CD14-positive monocyte (primary cell): ENCODE measurements at regions not wholly inside any gene's neighbourhood (a gene's known extent, or its start where the extent isn't known, plus 50 kb on each side); places are given as distances from the start of the nearest gene placed in this dataset.

Experiments
- DNase-seq, 3 donors: peaks; one replicate each; pipeline ENCODE4 v3.0.0-alpha.2; 2011 to 2022
- H2AFZ ChIP-seq: 2 replicates; pipeline ENCODE4 v1.6.0; 2012; ENCODE audit warnings: mild to moderate bottlenecking, low read depth, low read length, inconsistent platforms; ENCODE audit not compliant: insufficient read depth, poor library complexity, severe bottlenecking
- H3K27ac ChIP-seq, 2 donors: 1 replicate in 1 of 2; 2 replicates in 1 of 2; pipeline ENCODE4 v1.5.1; 2012 to 2013; ENCODE audit warnings: low read length in 2 of 2, control low read depth in 1 of 2, inconsistent platforms in 1 of 2, low read depth in 1 of 2, mild to moderate bottlenecking in 1 of 2
- H3K27me3 ChIP-seq, 2 donors: one replicate each; pipeline versions ENCODE4 v1.6.0 to v1.6.1; 2011 to 2013; ENCODE audit warnings: low read length in 2 of 2; ENCODE audit not compliant: control insufficient read depth in 2 of 2, insufficient read depth in 2 of 2
- H3K36me3 ChIP-seq, 2 donors: replicated peaks in 1 of 2; 1 replicate in 1 of 2; 2 replicates in 1 of 2; pipeline versions ENCODE4 v1.5.1 to v1.6.1; 2012 to 2013; ENCODE audit warnings: low read length in 2 of 2, control low read depth in 1 of 2, inconsistent platforms in 1 of 2, mild to moderate bottlenecking in 1 of 2; ENCODE audit not compliant: insufficient read depth in 2 of 2, control insufficient read depth in 1 of 2
- H3K4me1 ChIP-seq, 2 donors: 1 replicate in 1 of 2; 2 replicates in 1 of 2; pipeline versions ENCODE4 v1.5.1 to v1.6.1; 2012 to 2013; ENCODE audit warnings: low read length in 2 of 2, control low read depth in 1 of 2, inconsistent platforms in 1 of 2, mild to moderate bottlenecking in 1 of 2, moderate library complexity in 1 of 2; ENCODE audit not compliant: insufficient read depth in 2 of 2, control insufficient read depth in 1 of 2
- H3K4me2 ChIP-seq: replicated peaks from 2 replicates; pipeline ENCODE3; 2012; ENCODE audit warnings: low read length, moderate library complexity, mild to moderate bottlenecking; ENCODE audit not compliant: poor library complexity, severe bottlenecking; ENCODE audit errors: extremely low read depth
- H3K4me3 ChIP-seq, 3 experiments: fragments of 200-600 bp in 1 of 3; sonication (generic) in 1 of 3; replicated peaks in 1 of 3; 1 replicate in 2 of 3; 2 replicates in 1 of 3; pipeline ENCODE4 v1.5.1; 2011 to 2013; ENCODE audit warnings: low read length in 3 of 3, mild to moderate bottlenecking in 3 of 3, control low read depth in 2 of 3, low read depth in 2 of 3, inconsistent platforms in 1 of 3, moderate library complexity in 1 of 3
- H3K79me2 ChIP-seq: 2 replicates; pipeline ENCODE4 v1.6.0; 2012; ENCODE audit warnings: mild to moderate bottlenecking, control low read depth, inconsistent platforms, low read length, moderate library complexity; ENCODE audit not compliant: insufficient read depth
- H3K9ac ChIP-seq: 2 replicates; pipeline ENCODE4 v1.6.0; 2017; ENCODE audit warnings: low read length, mild to moderate bottlenecking; ENCODE audit not compliant: insufficient read depth, poor library complexity, severe bottlenecking
- H3K9me3 ChIP-seq, 2 donors: replicated peaks in 1 of 2; 1 replicate in 1 of 2; 2 replicates in 1 of 2; pipeline versions ENCODE4 v1.5.1 to v1.6.1; 2012 to 2013; ENCODE audit warnings: low read length in 2 of 2, control low read depth in 1 of 2; ENCODE audit not compliant: control insufficient read depth in 1 of 2, insufficient read depth in 1 of 2
- H4K20me1 ChIP-seq: 2 replicates; pipeline ENCODE4 v1.6.0; 2012; ENCODE audit warnings: mild to moderate bottlenecking, low read length, control low read depth, moderate library complexity; ENCODE audit not compliant: insufficient read depth
- H3K27ac Mint-ChIP-seq, 7 donors: one replicate each; pipeline ENCODE4 v1.8.0; 2020; ENCODE audit warnings: mild to moderate bottlenecking in 7 of 7, mixed read lengths in 7 of 7, moderate library complexity in 6 of 7, inconsistent platforms in 2 of 7
- H3K27me3 Mint-ChIP-seq, 3 donors: one replicate each; pipeline ENCODE4 v1.8.0; 2021 to 2022; ENCODE audit warnings: low read depth in 3 of 3, mild to moderate bottlenecking in 3 of 3, mixed read lengths in 3 of 3, moderate library complexity in 3 of 3, inconsistent platforms in 1 of 3
- H3K36me3 Mint-ChIP-seq, 2 donors: one replicate each; pipeline ENCODE4 v1.8.0; 2020; ENCODE audit warnings: mixed read lengths in 2 of 2, inconsistent platforms in 1 of 2, mild to moderate bottlenecking in 1 of 2
- H3K4me1 Mint-ChIP-seq: one replicate; pipeline ENCODE4 v1.8.0; 2020; ENCODE audit warnings: mild to moderate bottlenecking, mixed read lengths
- H3K4me3 Mint-ChIP-seq, 2 donors: one replicate each; pipeline ENCODE4 v1.8.0; 2020; ENCODE audit warnings: mild to moderate bottlenecking in 2 of 2, mixed read lengths in 2 of 2, moderate library complexity in 1 of 2
- H3K9me3 Mint-ChIP-seq, 7 donors: one replicate each; pipeline ENCODE4 v1.8.0; 2020 to 2022; ENCODE audit warnings: mixed read lengths in 7 of 7, mild to moderate bottlenecking in 6 of 7, moderate library complexity in 6 of 7, inconsistent platforms in 2 of 7
- WGBS: methylation state at CpG from one replicate; pipeline ENCODE4 v1.1.5; 2013; ENCODE audit warnings: missing lambda C conversion rate; ENCODE audit not compliant: insufficient coverage; 5-methylcytosine and 5-hydroxymethylcytosine counted together
- intact Hi-C, 2 donors: fragments of 100-400 bp; cut with micrococcal nuclease; formaldehyde crosslinking; loops; one replicate each; pipeline versions ENCODE4 v1.15.0 to v1.15.1; 2023
- TF ChIP-seq, protein P1 (sequence below): fragments of 200-600 bp; IDR thresholded peaks from one replicate; pipeline ENCODE4 v1.8.0; 2022; ENCODE audit warnings: antibody characterized with exemption, mild to moderate bottlenecking

DNA sequence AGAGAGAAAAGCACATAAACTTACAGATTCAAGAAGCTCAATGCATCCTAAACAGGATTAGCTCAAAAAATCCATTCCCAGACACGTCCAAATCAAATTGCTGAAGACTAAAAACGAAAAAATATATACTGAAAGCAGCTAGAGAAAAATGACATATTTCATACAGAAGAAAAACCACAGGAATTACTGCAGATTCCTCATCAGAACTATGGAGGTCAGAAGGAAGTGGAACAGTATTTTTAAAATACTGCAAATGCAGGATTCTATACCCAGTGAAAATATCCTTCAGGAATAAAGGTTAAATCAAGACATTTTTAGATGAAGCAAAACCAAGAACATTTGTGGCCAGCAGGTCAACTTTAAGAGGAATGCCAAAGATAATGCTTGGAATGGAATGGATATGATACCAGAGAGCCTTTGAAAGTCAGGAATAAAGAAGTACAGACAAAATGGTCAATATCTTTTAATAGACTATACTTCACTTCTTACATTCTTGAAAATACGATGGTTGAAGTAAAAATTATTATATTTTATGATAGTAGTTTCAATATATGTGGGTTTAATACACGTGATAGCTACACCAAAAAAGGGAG lies 352.9 kb downstream of the CTTN start:
- no peak overlapping the region for H3K27ac Mint-ChIP-seq
- H4K20me1 ChIP-seq: no peaks in the 10 kb centered on the region
- H3K36me3 Mint-ChIP-seq: no peaks in the 10 kb centered on the region
- no peak overlapping the region for H3K4me2 ChIP-seq
- H3K36me3 ChIP-seq: no peaks in the 10 kb centered on the region
- no peak overlapping the region for H3K4me3 ChIP-seq
- TF ChIP-seq, protein P1, sequence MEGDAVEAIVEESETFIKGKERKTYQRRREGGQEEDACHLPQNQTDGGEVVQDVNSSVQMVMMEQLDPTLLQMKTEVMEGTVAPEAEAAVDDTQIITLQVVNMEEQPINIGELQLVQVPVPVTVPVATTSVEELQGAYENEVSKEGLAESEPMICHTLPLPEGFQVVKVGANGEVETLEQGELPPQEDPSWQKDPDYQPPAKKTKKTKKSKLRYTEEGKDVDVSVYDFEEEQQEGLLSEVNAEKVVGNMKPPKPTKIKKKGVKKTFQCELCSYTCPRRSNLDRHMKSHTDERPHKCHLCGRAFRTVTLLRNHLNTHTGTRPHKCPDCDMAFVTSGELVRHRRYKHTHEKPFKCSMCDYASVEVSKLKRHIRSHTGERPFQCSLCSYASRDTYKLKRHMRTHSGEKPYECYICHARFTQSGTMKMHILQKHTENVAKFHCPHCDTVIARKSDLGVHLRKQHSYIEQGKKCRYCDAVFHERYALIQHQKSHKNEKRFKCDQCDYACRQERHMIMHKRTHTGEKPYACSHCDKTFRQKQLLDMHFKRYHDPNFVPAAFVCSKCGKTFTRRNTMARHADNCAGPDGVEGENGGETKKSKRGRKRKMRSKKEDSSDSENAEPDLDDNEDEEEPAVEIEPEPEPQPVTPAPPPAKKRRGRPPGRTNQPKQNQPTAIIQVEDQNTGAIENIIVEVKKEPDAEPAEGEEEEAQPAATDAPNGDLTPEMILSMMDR: no peak
- peaks cover 2 to 8% (median 4%) of the 10 kb centered on the region in 3 donors for H3K27me3 Mint-ChIP-seq
- no peak overlapping the region for H2AFZ ChIP-seq
- H3K79me2 ChIP-seq: no peaks in the 10 kb centered on the region
- H3K9ac ChIP-seq: no peak overlapping the region
- H3K4me3 Mint-ChIP-seq: no peak overlapping the region
- H3K9me3 ChIP-seq: peaks cover 27 to 28% of the 10 kb centered on the region in 2 donors
- peaks cover 21 to 39% (median 29%) of the 10 kb centered on the region in 7 donors for H3K9me3 Mint-ChIP-seq
- H3K27me3 ChIP-seq: peaks cover 0 to 7% of the 10 kb centered on the region in 2 donors
- no peaks in the 10 kb centered on the region for H3K4me1 ChIP-seq
- intact Hi-C loops: loop anchor here (10.0 kb wide), 2 partner anchors 276 to 286 kb away; no protein-coding TSS in a partner anchor
- H3K4me1 Mint-ChIP-seq: no peaks in the 10 kb centered on the region
- H3K27ac ChIP-seq: no peak overlapping the region
- WGBS: no CpG with 5 or more reads among the region's 4 CpGs
- DNase-seq: no peak

DNA sequence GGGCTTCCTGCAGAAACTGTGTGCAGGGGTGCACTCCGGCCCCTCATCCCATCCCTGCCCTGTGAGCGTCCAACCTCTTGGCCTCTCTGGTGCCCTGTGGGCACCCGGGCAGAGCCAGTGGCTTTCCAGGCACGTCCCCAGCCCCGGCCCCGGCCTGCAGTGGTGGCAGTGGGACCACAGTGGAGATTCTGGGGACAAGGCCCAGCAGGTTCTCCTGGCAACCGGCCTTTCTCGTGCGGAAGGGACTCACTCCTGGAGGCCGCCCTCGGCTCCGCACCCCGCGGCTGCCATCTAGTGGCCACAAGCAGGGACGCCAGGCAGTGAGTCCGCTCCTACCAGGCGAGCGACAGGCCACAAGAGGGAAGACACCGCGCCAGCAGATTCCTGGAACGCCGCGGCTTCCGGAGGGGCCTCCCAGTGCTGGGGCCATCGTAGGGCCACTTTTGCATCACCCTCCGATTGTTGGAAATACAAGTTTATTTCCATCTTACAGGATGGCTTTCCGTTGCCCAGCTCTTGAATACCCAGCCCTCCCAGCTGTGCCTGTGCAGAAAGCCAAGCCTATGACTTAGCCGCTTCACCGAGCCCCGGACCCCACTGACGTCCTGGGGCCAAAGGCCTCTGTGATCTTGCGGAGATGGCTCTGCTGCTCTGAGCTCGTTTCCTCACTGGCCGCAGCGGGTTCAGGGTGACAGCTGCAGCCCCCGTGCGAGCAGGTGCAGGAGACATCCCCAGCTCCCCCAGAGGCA lies 357.3 kb downstream of the CTTN start:
- WGBS: 15% methylated on average over 37 of the region's 37 CpGs
- Histone ChIP-seq H3K27ac (no peak overlapping the region), H3K27me3 (peaks cover 0 to 10% of the 10 kb centered on the region in 2 donors), H3K9me3 (peaks cover 8 to 9% of the 10 kb centered on the region in 2 donors), H2AFZ (peak overlapping the region; percentile 17), H3K36me3 (no peaks in the 10 kb centered on the region), H3K4me2 (no peak overlapping the region), H4K20me1 (no peaks in the 10 kb centered on the region), H3K9ac (no peak overlapping the region), H3K79me2 (no peaks in the 10 kb centered on the region), H3K4me3 (no peak overlapping the region), H3K4me1 (no peaks in the 10 kb centered on the region)
- Mint-ChIP-seq H3K9me3 (peaks cover 6 to 20% (median 13%) of the 10 kb centered on the region in 7 donors), H3K27me3 (peaks cover 5 to 13% (median 11%) of the 10 kb centered on the region in 3 donors), H3K27ac (no peak overlapping the region), H3K4me3 (no peak overlapping the region), H3K4me1 (no peaks in the 10 kb centered on the region), H3K36me3 (no peaks in the 10 kb centered on the region)
- intact Hi-C loops: loop anchor here (10.0 kb wide), 2 partner anchors 281 to 291 kb away; no protein-coding TSS in a partner anchor
- TF ChIP-seq, protein P1: peak; percentile 94
- DNase-seq: peak; percentile 3 to 39 (median 22)
